Erythroblast (primary cell): ENCODE measurements at regions not wholly inside any gene's neighbourhood (a gene's known extent, or its start where the extent isn't known, plus 50 kb on each side); places are given as distances from the start of the nearest gene placed in this dataset.

ENCODE experiments used
- GATA1 ChIP-seq: IDR thresholded peaks from 2 replicates; pipeline ENCODE4 v1.6.1; 2011; ENCODE audit warnings: low read depth, mild to moderate bottlenecking, control low read depth, low read length, moderate library complexity
- POLR2A ChIP-seq: IDR thresholded peaks from 2 replicates; pipeline ENCODE4 v1.6.1; 2011; ENCODE audit warnings: mild to moderate bottlenecking, low read length

- TF ChIP-seq POLR2A (no peak), GATA1 (no peak)
Measured at GRCh38 chr4:107246761-107247160, 210.6 kb upstream of the DKK2 start.
